Astrocyte of the spinal cord (primary cell): ENCODE measurements at regions not wholly inside any gene's neighbourhood (a gene's known extent, or its start where the extent isn't known, plus 50 kb on each side); places are given as distances from the start of the nearest gene placed in this dataset.
A peak's percentile ranks its signal among the peaks of the same experiment; 100 is the strongest.

ENCODE experiments used
- DNase-seq: peaks from one replicate; pipeline ENCODE4 v3.0.0; 2011; ENCODE audit warnings: low read depth, low spot score
- H3K4me3 ChIP-seq: 2 replicates; pipeline ENCODE4 v1.5.1; 2011; ENCODE audit warnings: low read depth, mild to moderate bottlenecking, low read length, moderate library complexity
- in situ Hi-C: cut with HindIII; loops from 2 replicates; pipeline ENCODE4 v1.10.0; 2017; ENCODE audit warnings: low sequenced_read_pairs
- TF ChIP-seq, protein P1 (sequence below): IDR thresholded peaks from 2 replicates; pipeline ENCODE4 v1.5.1; 2012; ENCODE audit warnings: low read depth, mild to moderate bottlenecking, low read length, inconsistent platforms

DNA sequence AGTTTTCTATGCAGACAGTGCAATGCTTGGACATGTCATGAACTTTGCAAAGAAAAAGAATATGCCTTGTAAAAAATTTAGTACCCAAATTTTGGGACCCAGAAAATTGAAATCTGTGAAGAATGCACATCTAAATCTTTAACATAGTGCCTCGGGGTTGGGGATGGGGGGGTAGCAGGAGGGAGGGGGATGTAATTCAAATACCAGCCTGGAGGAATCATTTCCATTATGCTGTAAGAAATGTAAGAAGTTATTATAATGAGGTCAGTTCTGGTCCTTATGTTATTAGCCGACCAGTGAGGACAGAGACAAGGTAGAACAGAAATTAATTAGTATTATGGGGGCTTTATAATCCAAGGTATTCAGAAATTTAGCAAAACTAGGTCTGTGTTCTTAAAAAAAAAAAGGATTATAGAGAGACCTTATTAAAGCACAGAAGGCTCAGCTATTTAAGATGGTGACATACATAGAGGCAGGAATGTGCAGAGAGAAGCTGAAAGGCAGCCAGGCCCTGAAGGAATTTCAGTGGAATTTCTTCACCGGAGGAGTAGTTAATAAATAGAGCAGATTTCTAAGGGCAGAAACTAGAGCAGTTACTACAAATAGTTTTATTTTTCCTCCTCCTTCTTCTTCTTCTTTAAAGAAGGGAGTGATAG lies 89.0 kb upstream of the RBMS1 start:
- in situ Hi-C loops, result no loop called here
- DNase-seq, result peak; percentile 83
- TF ChIP-seq, protein P1, sequence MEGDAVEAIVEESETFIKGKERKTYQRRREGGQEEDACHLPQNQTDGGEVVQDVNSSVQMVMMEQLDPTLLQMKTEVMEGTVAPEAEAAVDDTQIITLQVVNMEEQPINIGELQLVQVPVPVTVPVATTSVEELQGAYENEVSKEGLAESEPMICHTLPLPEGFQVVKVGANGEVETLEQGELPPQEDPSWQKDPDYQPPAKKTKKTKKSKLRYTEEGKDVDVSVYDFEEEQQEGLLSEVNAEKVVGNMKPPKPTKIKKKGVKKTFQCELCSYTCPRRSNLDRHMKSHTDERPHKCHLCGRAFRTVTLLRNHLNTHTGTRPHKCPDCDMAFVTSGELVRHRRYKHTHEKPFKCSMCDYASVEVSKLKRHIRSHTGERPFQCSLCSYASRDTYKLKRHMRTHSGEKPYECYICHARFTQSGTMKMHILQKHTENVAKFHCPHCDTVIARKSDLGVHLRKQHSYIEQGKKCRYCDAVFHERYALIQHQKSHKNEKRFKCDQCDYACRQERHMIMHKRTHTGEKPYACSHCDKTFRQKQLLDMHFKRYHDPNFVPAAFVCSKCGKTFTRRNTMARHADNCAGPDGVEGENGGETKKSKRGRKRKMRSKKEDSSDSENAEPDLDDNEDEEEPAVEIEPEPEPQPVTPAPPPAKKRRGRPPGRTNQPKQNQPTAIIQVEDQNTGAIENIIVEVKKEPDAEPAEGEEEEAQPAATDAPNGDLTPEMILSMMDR, result no peak
- no peak overlapping the region for H3K4me3 ChIP-seq

DNA sequence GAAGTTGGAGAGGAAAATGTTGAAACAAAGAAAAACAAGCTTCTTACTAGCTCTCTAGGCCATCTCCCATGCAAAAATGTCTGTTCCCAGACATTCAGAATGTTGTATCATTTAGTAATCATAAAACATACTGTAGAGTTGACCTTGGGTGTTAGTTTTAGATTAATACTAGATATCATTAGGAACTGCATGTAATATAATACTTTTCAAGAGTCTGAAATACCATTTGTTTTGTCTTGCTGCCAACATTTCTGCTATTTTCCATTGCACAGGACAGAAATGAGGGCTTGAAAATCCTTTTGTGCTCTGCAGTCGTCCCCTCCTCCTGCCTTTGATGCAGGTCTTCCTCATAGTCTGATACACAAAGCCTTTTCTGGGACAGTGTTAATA lies 89.5 kb upstream of the RBMS1 start:
- TF ChIP-seq, protein P1, result no peak
- DNase-seq, result peak; percentile 74
- H3K4me3 ChIP-seq, result no peak overlapping the region
- in situ Hi-C loops, result no loop called here

- no peak overlapping the region for H3K4me3 ChIP-seq
- in situ Hi-C loops, result no loop called here
- no peak for DNase-seq
- TF ChIP-seq, protein P1, result no peak
Measured at GRCh38 chr2:160583813-160584537, 90.4 kb upstream of the RBMS1 start.

- no peak for DNase-seq
- no peak overlapping the region for H3K4me3 ChIP-seq
- in situ Hi-C loops, result no loop called here
- TF ChIP-seq, protein P1, result no peak
Measured at GRCh38 chr2:160584972-160585494, 91.4 kb upstream of the RBMS1 start.

DNA sequence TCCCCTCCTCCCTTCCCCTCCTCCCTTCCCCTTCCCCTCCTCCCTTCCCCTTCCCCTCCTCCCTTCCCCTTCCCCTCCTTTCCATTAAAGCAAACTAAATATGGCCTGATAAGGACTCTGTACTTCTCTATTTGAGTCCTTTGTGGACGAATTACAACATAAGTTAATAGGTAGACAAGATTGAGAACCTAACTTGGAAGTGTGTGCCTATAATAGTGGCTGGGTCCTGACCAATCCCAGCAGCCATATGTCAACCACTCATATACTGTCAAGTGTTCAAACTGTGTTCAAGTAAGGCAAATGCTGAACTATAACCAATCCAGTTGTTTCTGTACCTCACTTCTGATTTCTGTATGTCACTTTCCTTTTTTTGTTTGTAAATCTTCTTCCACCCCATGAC lies 97.1 kb upstream of the RBMS1 start:
- DNase-seq, result no peak
- H3K4me3 ChIP-seq, result no peak overlapping the region
- TF ChIP-seq, protein P1, result no peak
- in situ Hi-C loops, result no loop called here

DNA sequence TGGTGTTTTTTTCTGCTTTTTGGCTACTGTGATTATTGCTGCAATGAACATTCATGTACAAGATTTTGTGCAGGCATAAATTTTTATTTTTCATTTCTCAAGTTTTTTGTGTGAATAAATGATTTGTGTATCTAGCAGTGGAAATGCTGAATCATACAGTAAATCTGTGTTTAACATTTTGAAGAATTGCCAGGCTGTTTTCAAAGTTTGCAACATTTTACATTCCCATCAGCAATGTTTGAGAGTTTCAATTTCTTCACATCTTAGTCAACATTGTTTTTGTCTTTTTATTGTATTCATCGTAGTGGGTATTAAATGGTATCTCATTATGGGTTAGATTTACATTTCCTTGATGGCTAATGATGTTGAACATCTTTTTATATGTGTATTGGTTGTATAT lies 98.8 kb upstream of the RBMS1 start:
- no peak for DNase-seq
- H3K4me3 ChIP-seq, result no peak overlapping the region
- in situ Hi-C loops, result no loop called here
- TF ChIP-seq, protein P1, result no peak
